WTC11 (cell line): ENCODE measurements at regions not wholly inside any gene's neighbourhood (a gene's known extent, or its start where the extent isn't known, plus 50 kb on each side); places are given as distances from the start of the nearest gene placed in this dataset.

Experiments used
- ATAC-seq: fragments of 200-7000 bp; cut with Tn5 transposase; 2 replicates; pipeline ENCODE4 v1.10.0; 2021; ENCODE audit warnings: mild to moderate bottlenecking, moderate library complexity
- CTCF ChIA-PET: fragments of 300-600 bp; sonication (Branson Sonifier 250); formaldehyde crosslinking; loops from one replicate; lab custom pipeline; 2021; ENCODE audit warnings: antibody characterized with exemption; lab: Charles Lee
- POLR2A ChIA-PET: fragments of 350-600 bp; sonication (Branson Sonifier 250); formaldehyde crosslinking; loops from one replicate; lab custom pipeline; 2021; ENCODE audit warnings: antibody characterized with exemption; lab: Charles Lee
- DNase-seq: peaks from one replicate; pipeline ENCODE4 v3.0.0; 2021; ENCODE audit warnings: low spot score
- H3K27ac Mint-ChIP-seq: 2 replicates; pipeline ENCODE4 v1.8.0; 2021; ENCODE audit warnings: mixed read lengths
- H3K27me3 Mint-ChIP-seq: 2 replicates; pipeline ENCODE4 v1.8.0; 2021; ENCODE audit warnings: low read depth, mild to moderate bottlenecking, moderate library complexity, mixed read lengths
- H3K36me3 Mint-ChIP-seq: 2 replicates; pipeline ENCODE4 v1.8.0; 2021; ENCODE audit warnings: mixed read lengths
- H3K4me1 Mint-ChIP-seq: 2 replicates; pipeline ENCODE4 v1.8.0; 2022; ENCODE audit warnings: mixed read lengths
- H3K4me3 Mint-ChIP-seq: 2 replicates; pipeline ENCODE4 v1.8.0; 2021; ENCODE audit warnings: mild to moderate bottlenecking, moderate library complexity, mixed read lengths
- H3K9me3 Mint-ChIP-seq: 2 replicates; pipeline ENCODE4 v1.8.0; 2021; ENCODE audit warnings: mixed read lengths
- ELF4 ChIP-seq: sonication (generic); formaldehyde crosslinking; IDR thresholded peaks from 2 replicates; pipeline ENCODE4 v1.8.1; 2022; ENCODE audit warnings: low read depth, mild to moderate bottlenecking, moderate library complexity, missing genetic modification reagents
- EMX1 ChIP-seq: fragments of 250-450 bp; sonication (Bioruptor Pico); IDR thresholded peaks from 2 replicates; pipeline ENCODE4 v1.8.0; 2021; ENCODE audit warnings: mild to moderate bottlenecking
- ETV6 ChIP-seq: sonication (generic); formaldehyde crosslinking; IDR thresholded peaks from 2 replicates; pipeline ENCODE4 v1.8.1; 2022; ENCODE audit warnings: mild to moderate bottlenecking, missing genetic modification reagents
- FOXJ3 ChIP-seq: sonication (generic); formaldehyde crosslinking; IDR thresholded peaks from 2 replicates; pipeline ENCODE4 v1.9.0; 2021; ENCODE audit warnings: missing genetic modification reagents, mild to moderate bottlenecking, borderline replicate concordance
- FOXK1 ChIP-seq: sonication (generic); formaldehyde crosslinking; IDR thresholded peaks from 2 replicates; pipeline ENCODE4 v1.8.0; 2022; ENCODE audit warnings: mild to moderate bottlenecking, moderate library complexity, missing genetic modification reagents
- MYBL2 ChIP-seq: sonication (generic); formaldehyde crosslinking; IDR thresholded peaks from 2 replicates; pipeline ENCODE4 v1.8.1; 2023; ENCODE audit warnings: mild to moderate bottlenecking, moderate library complexity, missing genetic modification reagents
- OVOL2 ChIP-seq: fragments of 250-450 bp; sonication (Bioruptor Pico); IDR thresholded peaks from 2 replicates; pipeline ENCODE4 v1.9.0; 2021; ENCODE audit warnings: mild to moderate bottlenecking, borderline replicate concordance
- RORB ChIP-seq: fragments of 250-450 bp; sonication (Bioruptor Pico); IDR thresholded peaks from 2 replicates; pipeline ENCODE4 v1.9.0; 2021; ENCODE audit warnings: mild to moderate bottlenecking
- SOX15 ChIP-seq: fragments of 250-450 bp; sonication (Bioruptor Pico); IDR thresholded peaks from 2 replicates; pipeline ENCODE4 v1.9.0; 2021; ENCODE audit warnings: mild to moderate bottlenecking
- SP1 ChIP-seq: sonication (generic); formaldehyde crosslinking; conservative IDR thresholded peaks from 2 replicates; pipeline ENCODE4 v1.8.1; 2022; ENCODE audit warnings: missing genetic modification reagents
- ZNF219 ChIP-seq: sonication (generic); formaldehyde crosslinking; IDR thresholded peaks from 2 replicates; pipeline ENCODE4 v1.8.0; 2023; ENCODE audit warnings: missing genetic modification reagents, mild to moderate bottlenecking, borderline replicate concordance
- ZNF317 ChIP-seq: sonication (generic); formaldehyde crosslinking; IDR thresholded peaks from 2 replicates; pipeline ENCODE4 v1.8.1; 2023; ENCODE audit warnings: low read depth, mild to moderate bottlenecking, moderate library complexity, missing genetic modification reagents, borderline replicate concordance
- TF ChIP-seq, protein P1 (sequence below): sonication (generic); formaldehyde crosslinking; IDR thresholded peaks from 2 replicates; pipeline ENCODE4 v1.8.1; 2022; ENCODE audit warnings: mild to moderate bottlenecking, missing genetic modification reagents, moderate library complexity, borderline replicate concordance
- TF ChIP-seq, protein P2 (sequence below): fragments of 250-450 bp; sonication (Bioruptor Pico); conservative IDR thresholded peaks from 2 replicates; pipeline ENCODE4 v1.9.0; 2021; ENCODE audit warnings: mild to moderate bottlenecking
- TF ChIP-seq, protein P3 (sequence below): fragments of 250-450 bp; sonication (Bioruptor Pico); IDR thresholded peaks from 2 replicates; pipeline ENCODE4 v1.9.0; 2021; ENCODE audit warnings: moderate library complexity, mild to moderate bottlenecking, inconsistent platforms, borderline replicate concordance
- TF ChIP-seq, protein P4 (sequence below): sonication (generic); formaldehyde crosslinking; IDR thresholded peaks from 2 replicates; pipeline ENCODE4 v1.8.0; 2022; ENCODE audit warnings: mild to moderate bottlenecking, missing genetic modification reagents
- TF ChIP-seq, protein P5 (sequence below): fragments of 200-600 bp; IDR thresholded peaks from 2 replicates; pipeline ENCODE4 v1.8.0; 2022; ENCODE audit warnings: antibody characterized with exemption
- TF ChIP-seq, protein P6 (sequence below): sonication (generic); formaldehyde crosslinking; IDR thresholded peaks from 2 replicates; pipeline ENCODE4 v1.8.0; 2023; ENCODE audit warnings: mild to moderate bottlenecking, missing genetic modification reagents

- TF ChIP-seq ZNF317 (CRISPR knock-in tag) (peak; percentile 69; the same call in 1 of the 2 replicates), MYBL2 (CRISPR knock-in tag) (no peak), RORB (no peak)
- TF ChIP-seq, protein P1, sequence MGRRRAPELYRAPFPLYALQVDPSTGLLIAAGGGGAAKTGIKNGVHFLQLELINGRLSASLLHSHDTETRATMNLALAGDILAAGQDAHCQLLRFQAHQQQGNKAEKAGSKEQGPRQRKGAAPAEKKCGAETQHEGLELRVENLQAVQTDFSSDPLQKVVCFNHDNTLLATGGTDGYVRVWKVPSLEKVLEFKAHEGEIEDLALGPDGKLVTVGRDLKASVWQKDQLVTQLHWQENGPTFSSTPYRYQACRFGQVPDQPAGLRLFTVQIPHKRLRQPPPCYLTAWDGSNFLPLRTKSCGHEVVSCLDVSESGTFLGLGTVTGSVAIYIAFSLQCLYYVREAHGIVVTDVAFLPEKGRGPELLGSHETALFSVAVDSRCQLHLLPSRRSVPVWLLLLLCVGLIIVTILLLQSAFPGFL, result no peak
- TF ChIP-seq, all 79 proteins: peak for 1
- H3K4me3 Mint-ChIP-seq, result no peak overlapping the region
- CTCF ChIA-PET, result no interaction called here
These were observed 494.6 kb downstream of the ENC1 start for GRCh38 chr5:74145951-74146350.

DNA sequence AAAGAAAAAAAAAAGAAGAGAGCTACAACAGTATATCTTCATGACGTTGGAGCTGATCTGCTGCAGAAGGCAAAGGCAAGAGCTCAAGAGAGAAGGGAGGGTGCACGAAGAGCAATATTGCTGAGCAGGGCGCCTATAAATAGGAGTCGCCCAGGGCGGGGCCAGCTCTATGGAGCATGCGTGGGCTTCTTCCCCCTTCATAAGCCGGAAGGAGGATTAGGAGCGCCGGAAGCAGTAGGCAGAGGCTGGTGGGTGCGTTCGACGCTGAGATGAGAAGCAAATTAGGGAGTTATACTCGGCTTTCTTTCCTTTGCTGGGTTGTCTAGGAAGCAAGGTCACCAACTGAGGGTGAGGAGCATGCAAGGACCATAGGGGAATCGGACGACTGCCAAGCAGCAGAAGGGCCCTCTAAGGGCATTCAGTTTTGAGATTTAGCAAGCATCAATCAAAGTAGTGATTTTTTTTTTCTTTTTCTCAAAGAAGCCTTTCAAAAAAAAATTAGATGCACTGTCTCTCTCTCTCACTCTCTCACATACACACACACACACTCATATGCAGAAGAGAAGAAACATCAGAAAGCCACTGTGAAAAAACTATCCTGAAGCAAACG lies 496.7 kb downstream of the ENC1 start:
- no peak overlapping the region for H3K4me3 Mint-ChIP-seq
- POLR2A ChIA-PET, result interaction anchor here (0.6 kb wide), 1 partner anchor 108 kb away, joined by 4 read pairs; no protein-coding TSS in a partner anchor
- H3K4me1 Mint-ChIP-seq, result peaks cover 20% of the 10 kb centered on the region
- no peaks in the 10 kb centered on the region for H3K36me3 Mint-ChIP-seq
- CTCF ChIA-PET, result no interaction called here
- TF ChIP-seq, protein P2, sequence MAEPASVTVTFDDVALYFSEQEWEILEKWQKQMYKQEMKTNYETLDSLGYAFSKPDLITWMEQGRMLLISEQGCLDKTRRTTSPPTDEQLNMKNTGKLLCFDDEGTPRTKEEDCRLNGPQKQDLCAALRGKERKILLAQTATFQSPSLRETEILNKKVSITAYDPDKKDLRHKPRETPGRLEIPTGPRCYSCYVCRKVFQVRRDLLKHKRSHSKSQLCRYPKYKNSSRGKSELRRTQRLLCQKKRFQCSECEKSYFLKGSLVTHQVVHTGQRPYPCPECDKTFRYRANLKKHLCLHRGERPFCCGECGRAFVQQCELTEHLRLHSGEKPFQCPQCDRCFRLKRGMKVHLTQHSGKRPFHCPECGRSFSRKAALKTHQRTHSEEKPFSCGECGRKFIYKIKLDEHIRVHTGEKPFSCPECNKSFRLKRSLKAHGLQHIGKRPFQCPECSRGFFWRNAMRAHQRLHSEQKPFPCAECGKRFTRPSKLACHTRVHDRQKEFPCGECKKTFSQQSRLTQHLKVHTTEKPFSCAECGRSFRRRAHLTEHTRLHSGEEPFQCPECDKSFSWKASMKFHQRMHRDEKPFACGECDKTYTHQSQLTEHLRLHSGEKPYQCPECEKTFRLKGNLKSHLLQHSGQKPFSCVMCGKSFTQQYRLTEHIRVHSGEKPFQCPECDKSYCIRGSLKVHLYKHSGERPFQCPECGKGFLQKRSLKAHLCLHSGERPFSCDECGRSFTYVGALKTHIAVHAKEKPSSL (CRISPR knock-in tag), result no peak
- TF ChIP-seq, protein P3, sequence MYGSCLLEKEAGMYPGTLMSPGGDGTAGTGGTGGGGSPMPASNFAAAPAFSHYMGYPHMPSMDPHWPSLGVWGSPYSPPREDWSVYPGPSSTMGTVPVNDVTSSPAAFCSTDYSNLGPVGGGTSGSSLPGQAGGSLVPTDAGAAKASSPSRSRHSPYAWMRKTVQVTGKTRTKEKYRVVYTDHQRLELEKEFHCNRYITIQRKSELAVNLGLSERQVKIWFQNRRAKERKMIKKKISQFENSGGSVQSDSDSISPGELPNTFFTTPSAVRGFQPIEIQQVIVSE (CRISPR knock-in tag), result no peak
- TF ChIP-seq RORB (no peak), SP1 (CRISPR knock-in tag) (no peak), EMX1 (no peak)
- TF ChIP-seq, protein P4, sequence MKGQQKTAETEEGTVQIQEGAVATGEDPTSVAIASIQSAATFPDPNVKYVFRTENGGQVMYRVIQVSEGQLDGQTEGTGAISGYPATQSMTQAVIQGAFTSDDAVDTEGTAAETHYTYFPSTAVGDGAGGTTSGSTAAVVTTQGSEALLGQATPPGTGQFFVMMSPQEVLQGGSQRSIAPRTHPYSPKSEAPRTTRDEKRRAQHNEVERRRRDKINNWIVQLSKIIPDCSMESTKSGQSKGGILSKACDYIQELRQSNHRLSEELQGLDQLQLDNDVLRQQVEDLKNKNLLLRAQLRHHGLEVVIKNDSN (CRISPR knock-in tag), result no peak
- H3K9me3 Mint-ChIP-seq, result no peaks in the 10 kb centered on the region
- DNase-seq (no peak), ATAC-seq (no peak)
- no peak overlapping the region for H3K27ac Mint-ChIP-seq
- no peaks in the 10 kb centered on the region; the same call in 1 of the 2 replicates for H3K27me3 Mint-ChIP-seq

More at GRCh38 chr5:74145951-74146350, 494.6 kb downstream of the ENC1 start:
- POLR2A ChIA-PET, result no interaction called here
- ATAC-seq (no peak), DNase-seq (no peak)
- H3K36me3 Mint-ChIP-seq, result no peaks in the 10 kb centered on the region
- H3K9me3 Mint-ChIP-seq, result no peaks in the 10 kb centered on the region
- no peaks in the 10 kb centered on the region; the same call in 1 of the 2 replicates for H3K27me3 Mint-ChIP-seq
- peaks cover 17% of the 10 kb centered on the region; the same call in 1 of the 2 replicates for H3K4me1 Mint-ChIP-seq
- H3K27ac Mint-ChIP-seq, result no peak overlapping the region

- POLR2A ChIA-PET, result no interaction called here
- ATAC-seq, result no peak
- DNase-seq, result no peak
- Mint-ChIP-seq H3K9me3 (no peaks in the 10 kb centered on the region), H3K4me1 (peaks cover 25% of the 10 kb centered on the region), H3K27me3 (no peaks in the 10 kb centered on the region; the same call in 1 of the 2 replicates), H3K36me3 (no peaks in the 10 kb centered on the region), H3K4me3 (no peak overlapping the region), H3K27ac (peak overlapping the region; percentile 28; the same call in 1 of the 2 replicates)
- CTCF ChIA-PET, result no interaction called here
- no peak for TF ChIP-seq RORB
- TF ChIP-seq ELF4 (CRISPR knock-in tag), result no peak
- TF ChIP-seq FOXJ3 (CRISPR knock-in tag), result no peak
- TF ChIP-seq SOX15 (CRISPR knock-in tag), result no peak
- TF ChIP-seq ZNF219 (CRISPR knock-in tag), result no peak
- no peak for TF ChIP-seq ETV6
- TF ChIP-seq, protein P5, sequence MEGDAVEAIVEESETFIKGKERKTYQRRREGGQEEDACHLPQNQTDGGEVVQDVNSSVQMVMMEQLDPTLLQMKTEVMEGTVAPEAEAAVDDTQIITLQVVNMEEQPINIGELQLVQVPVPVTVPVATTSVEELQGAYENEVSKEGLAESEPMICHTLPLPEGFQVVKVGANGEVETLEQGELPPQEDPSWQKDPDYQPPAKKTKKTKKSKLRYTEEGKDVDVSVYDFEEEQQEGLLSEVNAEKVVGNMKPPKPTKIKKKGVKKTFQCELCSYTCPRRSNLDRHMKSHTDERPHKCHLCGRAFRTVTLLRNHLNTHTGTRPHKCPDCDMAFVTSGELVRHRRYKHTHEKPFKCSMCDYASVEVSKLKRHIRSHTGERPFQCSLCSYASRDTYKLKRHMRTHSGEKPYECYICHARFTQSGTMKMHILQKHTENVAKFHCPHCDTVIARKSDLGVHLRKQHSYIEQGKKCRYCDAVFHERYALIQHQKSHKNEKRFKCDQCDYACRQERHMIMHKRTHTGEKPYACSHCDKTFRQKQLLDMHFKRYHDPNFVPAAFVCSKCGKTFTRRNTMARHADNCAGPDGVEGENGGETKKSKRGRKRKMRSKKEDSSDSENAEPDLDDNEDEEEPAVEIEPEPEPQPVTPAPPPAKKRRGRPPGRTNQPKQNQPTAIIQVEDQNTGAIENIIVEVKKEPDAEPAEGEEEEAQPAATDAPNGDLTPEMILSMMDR, result no peak
- no peak for TF ChIP-seq FOXK1 (CRISPR knock-in tag)
- no peak for TF ChIP-seq OVOL2
- TF ChIP-seq, protein P6, sequence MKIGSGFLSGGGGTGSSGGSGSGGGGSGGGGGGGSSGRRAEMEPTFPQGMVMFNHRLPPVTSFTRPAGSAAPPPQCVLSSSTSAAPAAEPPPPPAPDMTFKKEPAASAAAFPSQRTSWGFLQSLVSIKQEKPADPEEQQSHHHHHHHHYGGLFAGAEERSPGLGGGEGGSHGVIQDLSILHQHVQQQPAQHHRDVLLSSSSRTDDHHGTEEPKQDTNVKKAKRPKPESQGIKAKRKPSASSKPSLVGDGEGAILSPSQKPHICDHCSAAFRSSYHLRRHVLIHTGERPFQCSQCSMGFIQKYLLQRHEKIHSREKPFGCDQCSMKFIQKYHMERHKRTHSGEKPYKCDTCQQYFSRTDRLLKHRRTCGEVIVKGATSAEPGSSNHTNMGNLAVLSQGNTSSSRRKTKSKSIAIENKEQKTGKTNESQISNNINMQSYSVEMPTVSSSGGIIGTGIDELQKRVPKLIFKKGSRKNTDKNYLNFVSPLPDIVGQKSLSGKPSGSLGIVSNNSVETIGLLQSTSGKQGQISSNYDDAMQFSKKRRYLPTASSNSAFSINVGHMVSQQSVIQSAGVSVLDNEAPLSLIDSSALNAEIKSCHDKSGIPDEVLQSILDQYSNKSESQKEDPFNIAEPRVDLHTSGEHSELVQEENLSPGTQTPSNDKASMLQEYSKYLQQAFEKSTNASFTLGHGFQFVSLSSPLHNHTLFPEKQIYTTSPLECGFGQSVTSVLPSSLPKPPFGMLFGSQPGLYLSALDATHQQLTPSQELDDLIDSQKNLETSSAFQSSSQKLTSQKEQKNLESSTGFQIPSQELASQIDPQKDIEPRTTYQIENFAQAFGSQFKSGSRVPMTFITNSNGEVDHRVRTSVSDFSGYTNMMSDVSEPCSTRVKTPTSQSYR (CRISPR knock-in tag), result no peak
These were observed 497.4 kb downstream of the ENC1 start for GRCh38 chr5:74143151-74143550.
